Fibroblast of skin of scalp (primary cell): ENCODE measurements at regions not wholly inside any gene's neighbourhood (a gene's known extent, or its start where the extent isn't known, plus 50 kb on each side); places are given as distances from the start of the nearest gene placed in this dataset.
A peak's percentile ranks its signal among the peaks of the same experiment; 100 is the strongest.

Experiments
- DNase-seq: peaks from one replicate; pipeline ENCODE4 v3.0.0-alpha.2; 2013

DNA sequence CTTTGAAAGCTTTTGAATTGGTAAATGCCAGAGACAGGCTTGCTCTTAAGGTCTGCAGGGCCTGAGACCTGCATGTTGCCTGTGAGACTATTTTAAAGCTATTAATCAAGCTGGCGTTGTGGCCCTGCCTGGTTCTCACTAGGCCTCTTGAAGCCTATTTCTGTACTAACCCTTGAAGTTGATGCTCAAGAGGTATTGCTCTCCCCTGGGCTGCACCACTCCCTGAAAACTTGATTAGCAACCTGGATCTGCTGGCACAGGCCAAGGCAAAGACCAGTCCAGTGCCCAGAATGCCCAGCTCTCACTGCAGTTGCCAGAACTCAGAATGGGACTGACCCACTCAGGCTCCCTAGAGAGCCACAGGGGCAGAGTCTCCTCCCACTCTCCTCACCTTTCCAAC is 220.0 kb upstream of the MEOX2 start:
- no peak for DNase-seq

DNA sequence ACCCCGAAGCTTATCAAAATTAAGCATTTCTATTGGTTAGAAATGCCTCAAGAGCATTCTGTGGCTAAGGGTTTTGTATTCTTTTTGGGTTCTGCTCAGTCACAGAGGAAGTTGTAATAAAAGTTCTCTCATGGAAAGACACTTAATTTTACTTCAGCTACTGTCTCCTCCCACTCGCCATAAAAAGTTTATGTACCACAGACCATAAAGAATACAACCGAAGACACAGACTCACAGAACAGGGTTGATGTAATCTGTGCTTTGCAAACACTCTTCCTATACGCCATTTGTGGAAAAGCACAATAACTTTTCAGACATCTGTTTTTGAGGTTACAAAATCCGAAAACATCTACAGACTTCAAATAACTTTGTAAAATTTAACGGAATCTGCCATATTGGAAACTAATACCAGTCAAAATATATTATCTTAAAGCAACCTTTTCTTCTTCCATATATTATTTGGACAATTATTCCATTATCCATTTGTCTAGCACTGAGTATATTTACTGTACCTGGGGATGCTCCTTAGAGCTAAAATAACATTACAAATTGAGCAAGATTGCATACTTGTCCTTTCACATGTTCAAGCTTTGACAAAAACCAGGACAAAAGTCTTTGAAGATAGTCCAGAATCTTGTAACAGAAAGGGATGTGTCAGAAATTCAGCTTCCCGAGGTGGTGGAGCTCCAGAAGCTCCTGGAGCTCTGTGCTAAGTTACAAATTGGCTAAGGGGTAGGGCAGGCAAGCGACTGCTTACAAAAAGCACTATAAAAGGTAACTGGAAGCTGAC is 219.0 kb upstream of the MEOX2 start:
- DNase-seq: no peak

- DNase-seq: peak; percentile 68
Observed at GRCh38 chr7:15891151-15891881, 204.8 kb upstream of the MEOX2 start.

DNA sequence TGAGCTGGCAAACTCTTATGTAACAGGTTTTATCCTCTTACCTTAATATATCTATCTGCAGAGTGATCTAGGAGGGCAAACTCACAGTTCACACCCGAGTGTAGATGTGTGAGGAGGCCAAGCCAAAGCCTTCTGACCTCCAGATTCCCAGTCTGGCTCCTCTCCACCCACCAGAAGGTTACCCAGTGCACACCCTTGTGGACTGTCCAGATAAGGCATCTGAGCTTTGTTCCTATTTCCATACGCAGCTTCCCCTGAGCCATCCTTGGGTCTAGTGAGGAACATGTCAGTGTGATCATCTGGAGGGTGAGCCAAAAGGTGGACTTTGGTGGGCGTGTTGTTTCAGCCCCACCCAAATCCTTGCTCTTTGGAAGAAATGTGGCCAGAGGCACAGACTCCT is 203.0 kb upstream of the MEOX2 start:
- DNase-seq: peak; percentile 11

GRCh38 chr7:15888090-15888489 is 201.6 kb upstream of the MEOX2 start:
- DNase-seq: no peak

GRCh38 chr7:15886626-15887025 is 200.1 kb upstream of the MEOX2 start:
- no peak for DNase-seq

DNA sequence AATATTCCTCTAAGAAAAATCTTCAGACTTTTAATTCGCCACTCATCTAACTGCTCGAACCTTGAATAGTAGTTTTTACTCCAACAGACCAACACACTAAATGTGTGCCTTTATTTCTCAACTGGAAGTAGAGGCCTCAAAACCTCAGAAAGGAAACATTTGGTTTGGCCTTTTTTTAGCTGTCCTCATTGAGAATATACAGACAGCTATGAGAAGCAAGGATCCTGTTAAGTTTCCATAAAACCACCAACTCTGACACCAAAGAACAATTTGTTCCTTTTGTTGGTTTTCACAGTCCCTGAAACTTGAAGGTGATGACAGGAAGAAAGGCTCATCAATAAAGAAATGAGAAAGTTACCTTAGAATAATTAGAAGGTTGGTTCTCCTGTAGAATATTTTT is 199.2 kb upstream of the MEOX2 start:
- no peak for DNase-seq

GRCh38 chr7:15874774-15875173 is 188.3 kb upstream of the MEOX2 start:
- DNase-seq: no peak

DNA sequence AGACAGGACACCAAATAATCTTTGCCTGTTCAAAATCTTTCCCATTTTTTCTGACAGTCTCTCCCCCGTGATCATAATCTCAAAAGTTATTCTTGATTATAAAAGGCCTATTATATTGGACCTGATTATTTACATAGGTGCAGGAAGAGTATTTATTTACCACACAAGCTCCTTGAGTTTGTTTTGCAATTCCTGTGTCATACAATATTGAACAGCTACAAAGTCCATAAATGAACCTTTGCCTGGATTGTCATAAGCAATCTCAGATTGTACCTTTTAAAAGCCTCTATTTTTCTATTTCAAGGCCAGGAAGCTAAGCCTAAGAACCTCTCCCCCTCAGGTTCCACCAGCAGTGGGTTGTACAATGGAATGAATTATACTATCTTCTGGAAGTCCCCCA is 183.9 kb upstream of the MEOX2 start:
- DNase-seq: no peak

GRCh38 chr7:15867441-15867840 is 181.0 kb upstream of the MEOX2 start:
- DNase-seq: no peak

DNA sequence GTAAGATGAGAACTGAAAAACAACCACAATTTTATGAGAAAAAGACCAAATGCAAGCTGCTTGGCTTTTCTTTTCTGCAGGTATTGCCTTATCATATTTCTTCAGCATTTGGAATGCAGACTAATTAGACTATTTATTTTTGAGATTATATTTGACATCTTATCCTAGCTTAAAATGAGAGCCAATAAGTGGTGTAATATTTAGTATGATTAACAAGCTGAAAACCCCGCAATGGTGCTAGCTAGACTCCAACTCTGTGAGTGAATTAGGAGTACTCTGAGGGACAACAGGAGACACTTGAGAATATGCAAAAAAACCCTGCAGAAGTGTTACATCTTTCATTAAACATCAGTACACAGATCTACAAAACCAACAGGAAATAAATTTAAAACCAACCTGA is 180.3 kb upstream of the MEOX2 start:
- DNase-seq: no peak

DNA sequence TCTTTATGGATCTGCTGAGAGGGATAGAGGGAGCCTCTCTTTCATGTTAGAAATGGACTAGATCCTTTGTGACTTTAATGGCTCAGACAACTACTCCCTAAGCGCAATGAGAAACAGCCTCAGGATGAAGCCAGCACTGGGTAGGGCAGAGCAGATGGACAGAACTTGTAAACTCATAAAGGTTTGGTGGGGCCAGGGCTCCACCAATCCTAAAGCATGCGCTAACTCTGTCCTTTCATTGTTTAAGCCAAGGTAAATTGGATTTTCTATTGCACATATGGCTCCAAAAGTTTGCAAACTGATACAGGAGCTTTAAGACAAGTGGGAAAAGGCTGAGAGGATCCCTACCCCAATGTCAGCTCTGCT is 178.1 kb upstream of the MEOX2 start:
- no peak for DNase-seq

DNA sequence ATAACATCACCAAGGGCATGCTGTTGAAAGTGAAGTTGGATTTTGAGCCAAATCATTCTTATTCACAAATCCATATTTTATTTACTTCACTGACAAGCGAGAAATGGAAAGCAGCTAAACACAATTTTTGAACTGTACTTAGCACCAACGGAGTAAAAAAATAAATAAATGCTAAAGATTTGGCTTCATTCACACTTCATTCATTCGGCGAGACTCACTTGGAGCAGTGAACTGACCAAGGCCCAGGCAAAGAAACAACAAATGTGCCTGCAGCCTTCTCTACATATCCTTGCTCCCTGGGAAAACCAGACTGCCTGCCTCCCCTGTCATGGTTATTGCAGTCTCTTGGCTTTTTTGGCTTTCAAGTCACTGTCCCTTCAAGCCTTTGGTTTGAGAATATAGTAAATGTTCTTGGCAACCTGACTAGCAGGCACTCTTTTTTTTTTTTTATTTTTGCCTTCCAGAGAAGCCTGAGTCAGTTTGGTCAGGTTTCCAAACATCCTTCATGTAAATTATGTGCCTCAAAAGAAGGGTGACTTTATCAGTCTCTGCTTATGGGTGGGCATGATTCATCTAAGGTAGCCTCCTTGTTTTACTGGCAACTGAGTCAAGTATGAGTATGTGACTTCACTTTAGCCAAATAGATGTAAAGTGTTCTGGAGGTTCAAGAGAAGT is 177.6 kb upstream of the MEOX2 start:
- DNase-seq: no peak

- DNase-seq: no peak
Observed at GRCh38 chr7:15862781-15863165, 176.3 kb upstream of the MEOX2 start.

GRCh38 chr7:15862016-15862780 is 175.7 kb upstream of the MEOX2 start:
- DNase-seq: no peak

- DNase-seq: no peak
Observed at GRCh38 chr7:15860264-15860949, 173.9 kb upstream of the MEOX2 start.

DNA sequence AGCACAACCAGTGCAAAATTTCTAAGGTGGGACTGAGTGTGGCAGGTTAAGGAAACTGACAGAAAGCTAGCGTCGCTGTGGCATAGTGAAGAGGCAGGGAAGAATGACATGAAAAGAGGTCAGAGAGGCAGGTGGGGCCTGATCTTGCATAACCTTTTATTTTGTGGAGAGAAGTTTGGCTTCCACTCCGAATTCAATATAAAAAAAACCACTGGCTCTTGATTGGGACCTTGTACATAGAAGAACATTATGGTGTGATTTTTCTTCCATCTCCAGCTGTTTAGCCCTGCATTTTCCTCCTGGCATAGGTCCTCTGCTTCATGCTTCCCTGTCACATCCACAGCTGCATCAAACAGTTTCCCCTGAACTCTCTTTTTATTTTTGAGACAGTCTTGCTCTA is 170.5 kb upstream of the MEOX2 start:
- DNase-seq: no peak

DNA sequence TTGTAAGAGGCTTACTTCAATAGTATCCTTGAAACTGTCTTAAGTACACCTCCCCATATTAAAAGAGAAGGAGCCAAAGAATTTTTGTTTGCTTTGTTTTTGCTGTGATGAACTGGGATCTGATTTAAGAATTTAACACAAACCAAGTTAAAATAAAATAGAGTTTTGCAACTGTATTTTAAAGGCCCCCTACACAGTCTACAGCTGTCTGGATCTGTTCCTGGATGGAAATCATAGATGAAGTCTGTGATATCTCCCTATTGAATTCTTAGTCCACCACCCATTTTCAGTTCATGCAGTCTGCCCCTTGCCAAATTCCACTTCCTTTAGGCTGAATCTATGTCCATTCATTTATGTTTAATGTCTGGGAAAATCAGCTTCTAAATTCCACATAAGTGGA is 169.8 kb upstream of the MEOX2 start:
- no peak for DNase-seq

DNA sequence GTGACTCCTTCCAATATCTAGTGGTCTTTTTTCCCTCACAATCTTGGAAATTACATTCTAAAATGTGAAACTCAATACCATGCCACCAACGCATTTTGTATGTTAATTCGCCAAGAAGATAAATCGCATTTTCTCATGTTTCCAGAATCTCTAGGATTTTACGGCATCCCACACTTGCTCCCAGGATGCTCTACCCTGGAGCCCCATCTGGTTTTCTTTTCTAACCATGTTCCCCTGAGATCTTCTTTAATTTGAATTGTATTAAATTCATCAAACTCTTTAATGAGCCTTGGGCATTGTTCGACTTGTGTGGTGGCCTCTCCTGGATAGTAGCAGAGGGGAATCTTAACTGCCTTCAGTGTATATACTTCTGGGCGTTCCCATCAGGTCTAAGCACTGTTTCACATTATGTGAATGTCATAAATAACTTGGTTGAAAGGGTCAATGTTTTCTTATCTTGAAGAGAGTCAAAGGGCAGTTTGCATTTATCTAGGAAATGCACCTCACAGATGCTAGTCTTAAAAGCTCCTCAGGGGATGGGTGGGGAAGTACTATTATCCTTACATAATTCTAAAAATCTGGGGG is 169.1 kb upstream of the MEOX2 start:
- DNase-seq: no peak

- DNase-seq: peak; percentile 30
Observed at GRCh38 chr7:15854841-15855524, 168.5 kb upstream of the MEOX2 start.

- DNase-seq: peak; percentile 82
Observed at GRCh38 chr7:15853832-15854470, 167.5 kb upstream of the MEOX2 start.
